HEK293T (cell line): ENCODE measurements at regions not wholly inside any gene's neighbourhood (a gene's known extent, or its start where the extent isn't known, plus 50 kb on each side); places are given as distances from the start of the nearest gene placed in this dataset.
"Not testable (repeated sequence)": the region's sequence is repeated elsewhere in the genome, so short reads cannot be mapped to it uniquely, and the experiment has no call there.

Source experiments
- CTCF ChIA-PET: fragments of 350-600 bp; formaldehyde crosslinking; extraction: SDS; loops from one replicate; lab custom pipeline; 2021; ENCODE audit warnings: antibody characterized with exemption, inconsistent platforms; lab: Yijun Ruan, JAX
- POLR2A ChIA-PET: fragments of 350-600 bp; formaldehyde crosslinking; extraction: SDS; loops from one replicate; lab custom pipeline; 2020; ENCODE audit warnings: antibody characterized with exemption, inconsistent platforms; lab: Yijun Ruan, JAX
- DNase-seq: peaks from one replicate; pipeline ENCODE4 v3.0.0; 2012; ENCODE audit warnings: mixed read lengths; ENCODE audit errors: extremely low spot score
- ARNT ChIP-seq: fragments of 450-650 bp; IDR thresholded peaks from 2 replicates; pipeline ENCODE4 v1.6.1; 2017; ENCODE audit warnings: mild to moderate bottlenecking
- BHLHE40 ChIP-seq: fragments of 450-650 bp; IDR thresholded peaks from 2 replicates; pipeline ENCODE4 v1.6.1; 2016; ENCODE audit warnings: mild to moderate bottlenecking, moderate library complexity, borderline replicate concordance
- CTBP1 ChIP-seq: fragments of 450-650 bp; IDR thresholded peaks from 2 replicates; pipeline ENCODE4 v1.6.1; 2016; ENCODE audit warnings: borderline replicate concordance
- ELF4 ChIP-seq: fragments of 450-650 bp; IDR thresholded peaks from 2 replicates; pipeline ENCODE4 v1.6.1; 2017; ENCODE audit warnings: antibody characterized with exemption
- FOXA1 ChIP-seq: fragments of 450-650 bp; IDR thresholded peaks from 2 replicates; pipeline ENCODE4 v1.6.1; 2016; ENCODE audit warnings: mild to moderate bottlenecking
- FOXK2 ChIP-seq: fragments of 450-650 bp; IDR thresholded peaks from 2 replicates; pipeline ENCODE4 v1.6.1; 2016; ENCODE audit warnings: mild to moderate bottlenecking
- FOXM1 ChIP-seq: fragments of 450-650 bp; IDR thresholded peaks from 2 replicates; pipeline ENCODE4 v1.6.1; 2017; ENCODE audit warnings: mild to moderate bottlenecking, borderline replicate concordance
- HDGF ChIP-seq: fragments of 450-650 bp; IDR thresholded peaks from 2 replicates; pipeline ENCODE4 v1.6.1; 2017; ENCODE audit warnings: antibody characterized with exemption, borderline replicate concordance
- L3MBTL2 ChIP-seq: fragments of 450-650 bp; conservative IDR thresholded peaks from 2 replicates; pipeline ENCODE4 v1.6.1; 2016; ENCODE audit warnings: mild to moderate bottlenecking
- LEF1 ChIP-seq: fragments of 450-650 bp; IDR thresholded peaks from 2 replicates; pipeline ENCODE4 v1.6.1; 2017; ENCODE audit warnings: mild to moderate bottlenecking, borderline replicate concordance
- NFRKB ChIP-seq: fragments of 450-650 bp; IDR thresholded peaks from 2 replicates; pipeline ENCODE4 v1.6.1; 2016; ENCODE audit warnings: mild to moderate bottlenecking, moderate library complexity
- PKNOX1 ChIP-seq: fragments of 450-650 bp; IDR thresholded peaks from 2 replicates; pipeline ENCODE4 v1.6.1; 2016
- SP1 ChIP-seq: fragments of 450-650 bp; IDR thresholded peaks from 2 replicates; pipeline ENCODE4 v1.6.1; 2017
- SUZ12 ChIP-seq: fragments of 450-650 bp; IDR thresholded peaks from 2 replicates; pipeline ENCODE4 v1.6.1; 2016; ENCODE audit warnings: mild to moderate bottlenecking
- TARDBP ChIP-seq: fragments of 450-650 bp; IDR thresholded peaks from 2 replicates; pipeline ENCODE4 v1.6.1; 2016
- ZNF384 ChIP-seq: fragments of 450-650 bp; IDR thresholded peaks from 2 replicates; pipeline ENCODE4 v1.6.1; 2016

GRCh38 chr17:71802663-71803062 is 318.2 kb upstream of the SOX9 start:
- TF ChIP-seq NFRKB (no peak), L3MBTL2 (no peak), TARDBP (no peak)
- POLR2A ChIA-PET = no interaction called here
- no peak for DNase-seq
- CTCF ChIA-PET = no interaction called here

GRCh38 chr17:71803656-71804284 is 317.1 kb upstream of the SOX9 start:
- CTCF ChIA-PET = no interaction called here

GRCh38 chr17:71809537-71809936 is 311.3 kb upstream of the SOX9 start:
- POLR2A ChIA-PET = no interaction called here
- DNase-seq = no peak
- CTCF ChIA-PET = no interaction called here
- TF ChIP-seq ZNF384 (no peak), L3MBTL2 (no peak), FOXK2 (no peak), FOXM1 (no peak), ARNT (no peak), SP1 (no peak), TARDBP (no peak), LEF1 (no peak), ELF4 (no peak), NFRKB (no peak), SUZ12 (no peak), CTBP1 (no peak), PKNOX1 (no peak), BHLHE40 (no peak), HDGF (no peak), FOXA1 (no peak)

More at GRCh38 chr17:71803656-71804284, 317.1 kb upstream of the SOX9 start:
- TF ChIP-seq LEF1 (no peak), FOXK2 (no peak), L3MBTL2 (no peak), ZNF384 (no peak), SUZ12 (no peak), FOXM1 (no peak), BHLHE40 (no peak), ELF4 (no peak), NFRKB (no peak), SP1 (no peak), PKNOX1 (no peak), FOXA1 (no peak), TARDBP (no peak), ARNT (no peak), HDGF (no peak), CTBP1 (no peak)
- POLR2A ChIA-PET = no interaction called here
- DNase-seq = no peak

- CTCF ChIA-PET, DNase-seq, POLR2A ChIA-PET: not testable (repeated sequence)
Observed at GRCh38 chr17:71813861-71814260, 307.0 kb upstream of the SOX9 start.

- TF ChIP-seq FOXM1 (no peak), BHLHE40 (no peak), SUZ12 (no peak), NFRKB (no peak), LEF1 (no peak), FOXK2 (no peak), ARNT (no peak), SP1 (no peak), HDGF (no peak), L3MBTL2 (no peak), TARDBP (no peak), CTBP1 (no peak), ZNF384 (no peak), PKNOX1 (no peak), ELF4 (no peak), FOXA1 (no peak)
- POLR2A ChIA-PET = interaction anchor here (0.8 kb wide), 1 partner anchor 11 kb away, joined by 3 read pairs; no protein-coding TSS in a partner anchor
- DNase-seq = no peak
- CTCF ChIA-PET = no interaction called here
Observed at GRCh38 chr17:71821511-71821910, 299.3 kb upstream of the SOX9 start.

- CTCF ChIA-PET = no interaction called here
- POLR2A ChIA-PET = no interaction called here
- TF ChIP-seq LEF1 = no peak
- no peak for TF ChIP-seq ARNT
- no peak for TF ChIP-seq PKNOX1
- TF ChIP-seq NFRKB = no peak
- no peak for TF ChIP-seq L3MBTL2
Observed at GRCh38 chr17:71824671-71825070, 296.1 kb upstream of the SOX9 start.

More at GRCh38 chr17:71824671-71825070, 296.1 kb upstream of the SOX9 start:
- no peak for DNase-seq
